22Rv1 (cell line): ENCODE measurements at regions not wholly inside any gene's neighbourhood (a gene's known extent, or its start where the extent isn't known, plus 50 kb on each side); places are given as distances from the start of the nearest gene placed in this dataset.

ENCODE experiments used
- ZFX ChIP-seq: fragments of 450-650 bp; IDR thresholded peaks from 2 replicates; pipeline ENCODE4 v1.6.1; 2017; ENCODE audit warnings: antibody characterized with exemption, borderline replicate concordance
- TF ChIP-seq, protein P1 (sequence below): fragments of 450-650 bp; IDR thresholded peaks from 2 replicates; pipeline ENCODE4 v1.5.1; 2017; ENCODE audit warnings: mild to moderate bottlenecking

DNA sequence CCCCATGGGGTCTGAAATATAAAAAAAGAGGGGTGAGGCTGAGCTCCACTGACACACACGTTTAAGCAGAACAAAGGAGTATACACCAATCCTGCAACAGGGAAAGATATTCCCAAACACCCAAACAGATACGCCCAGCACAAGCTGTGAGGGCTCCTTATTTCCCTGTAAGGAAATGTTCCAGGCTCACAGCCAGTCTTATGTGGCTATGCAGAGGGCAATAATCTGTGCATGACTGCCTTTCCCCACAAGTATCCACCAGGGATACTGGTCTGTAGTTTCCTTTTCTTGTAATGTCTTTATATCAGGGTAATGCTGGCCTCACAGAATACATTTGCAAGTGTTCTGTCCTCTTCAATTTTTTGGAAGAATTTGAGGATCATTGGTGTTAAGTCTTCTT lies 141.7 kb upstream of the DAAM1 start:
- TF ChIP-seq, protein P1, sequence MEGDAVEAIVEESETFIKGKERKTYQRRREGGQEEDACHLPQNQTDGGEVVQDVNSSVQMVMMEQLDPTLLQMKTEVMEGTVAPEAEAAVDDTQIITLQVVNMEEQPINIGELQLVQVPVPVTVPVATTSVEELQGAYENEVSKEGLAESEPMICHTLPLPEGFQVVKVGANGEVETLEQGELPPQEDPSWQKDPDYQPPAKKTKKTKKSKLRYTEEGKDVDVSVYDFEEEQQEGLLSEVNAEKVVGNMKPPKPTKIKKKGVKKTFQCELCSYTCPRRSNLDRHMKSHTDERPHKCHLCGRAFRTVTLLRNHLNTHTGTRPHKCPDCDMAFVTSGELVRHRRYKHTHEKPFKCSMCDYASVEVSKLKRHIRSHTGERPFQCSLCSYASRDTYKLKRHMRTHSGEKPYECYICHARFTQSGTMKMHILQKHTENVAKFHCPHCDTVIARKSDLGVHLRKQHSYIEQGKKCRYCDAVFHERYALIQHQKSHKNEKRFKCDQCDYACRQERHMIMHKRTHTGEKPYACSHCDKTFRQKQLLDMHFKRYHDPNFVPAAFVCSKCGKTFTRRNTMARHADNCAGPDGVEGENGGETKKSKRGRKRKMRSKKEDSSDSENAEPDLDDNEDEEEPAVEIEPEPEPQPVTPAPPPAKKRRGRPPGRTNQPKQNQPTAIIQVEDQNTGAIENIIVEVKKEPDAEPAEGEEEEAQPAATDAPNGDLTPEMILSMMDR = no peak
- no peak for TF ChIP-seq ZFX
